ENCODE measurements at regions not wholly inside any gene's neighbourhood (a gene's known extent, or its start where the extent isn't known, plus 50 kb on each side); places are given as distances from the start of the nearest gene placed in this dataset.

GRCh38 chr10:125568156-125568555 is 114.8 kb downstream of the TEX36 start:
- Histone ChIP-seq H3K9me3 (ENCODE audit: control insufficient read depth, low read length) (no peaks in the 10 kb centered on the region), H3K4me3 (ENCODE audit: extremely low read depth, insufficient read depth, low read length, poor library complexity, severe bottlenecking) (no peak overlapping the region), H3K27ac (ENCODE audit: low read depth, low read length, severe bottlenecking) (no peak overlapping the region), H3K4me1 (ENCODE audit: control insufficient read depth, insufficient read depth, low read length, poor library complexity, severe bottlenecking) (no peaks in the 10 kb centered on the region), H3K36me3 (ENCODE audit: control insufficient read depth, insufficient read depth, low read length) (no peaks in the 10 kb centered on the region)
- 91 to 96% methylated on average over 4 of the region's 4 CpGs for WGBS, 2 experiments (ENCODE audit: insufficient coverage in 2 of 2)

- H3K27ac ChIP-seq (ENCODE audit: low read depth, low read length, severe bottlenecking) = no peak overlapping the region
- H3K9me3 ChIP-seq (ENCODE audit: control insufficient read depth, low read length) = no peaks in the 10 kb centered on the region
- no peak overlapping the region for H3K4me3 ChIP-seq (ENCODE audit: extremely low read depth, insufficient read depth, low read length, poor library complexity, severe bottlenecking)
- WGBS, 2 experiments (ENCODE audit: insufficient coverage in 2 of 2) = 94% methylated on average over 3 of the region's 6 CpGs; no CpG with 5 or more reads in 1 of the 2 experiments
- no peaks in the 10 kb centered on the region for H3K36me3 ChIP-seq (ENCODE audit: control insufficient read depth, insufficient read depth, low read length)
- no peaks in the 10 kb centered on the region for H3K4me1 ChIP-seq (ENCODE audit: control insufficient read depth, insufficient read depth, low read length, poor library complexity, severe bottlenecking)
These were observed 115.4 kb downstream of the TEX36 start for GRCh38 chr10:125567529-125567928.

GRCh38 chr10:125565046-125565445 is 117.9 kb downstream of the TEX36 start:
- H3K36me3 ChIP-seq (ENCODE audit: control insufficient read depth, insufficient read depth, low read length) = no peaks in the 10 kb centered on the region
- WGBS, 2 experiments (ENCODE audit: insufficient coverage in 2 of 2) = 91 to 98% methylated on average over 3 to 5 of the region's 6 CpGs
- H3K9me3 ChIP-seq (ENCODE audit: control insufficient read depth, low read length) = no peaks in the 10 kb centered on the region
- no peak overlapping the region for H3K4me3 ChIP-seq (ENCODE audit: extremely low read depth, insufficient read depth, low read length, poor library complexity, severe bottlenecking)
- no peak overlapping the region for H3K27ac ChIP-seq (ENCODE audit: low read depth, low read length, severe bottlenecking)
- H3K4me1 ChIP-seq (ENCODE audit: control insufficient read depth, insufficient read depth, low read length, poor library complexity, severe bottlenecking) = no peaks in the 10 kb centered on the region

GRCh38 chr10:125564570-125564969 is 118.4 kb downstream of the TEX36 start:
- WGBS, 2 experiments (ENCODE audit: insufficient coverage in 2 of 2) = 71 to 89% methylated on average over 1 to 3 of the region's 3 CpGs
- no peaks in the 10 kb centered on the region for H3K4me1 ChIP-seq (ENCODE audit: control insufficient read depth, insufficient read depth, low read length, poor library complexity, severe bottlenecking)
- no peaks in the 10 kb centered on the region for H3K36me3 ChIP-seq (ENCODE audit: control insufficient read depth, insufficient read depth, low read length)
- no peak overlapping the region for H3K27ac ChIP-seq (ENCODE audit: low read depth, low read length, severe bottlenecking)
- peaks cover 3% of the 10 kb centered on the region for H3K9me3 ChIP-seq (ENCODE audit: control insufficient read depth, low read length)
- H3K4me3 ChIP-seq (ENCODE audit: extremely low read depth, insufficient read depth, low read length, poor library complexity, severe bottlenecking) = no peak overlapping the region

- Histone ChIP-seq H3K27ac (ENCODE audit: low read depth, low read length, severe bottlenecking) (no peak overlapping the region), H3K4me3 (ENCODE audit: extremely low read depth, insufficient read depth, low read length, poor library complexity, severe bottlenecking) (no peak overlapping the region), H3K9me3 (ENCODE audit: control insufficient read depth, low read length) (peaks cover 3% of the 10 kb centered on the region), H3K36me3 (ENCODE audit: control insufficient read depth, insufficient read depth, low read length) (no peaks in the 10 kb centered on the region), H3K4me1 (ENCODE audit: control insufficient read depth, insufficient read depth, low read length, poor library complexity, severe bottlenecking) (no peaks in the 10 kb centered on the region)
- 40 to 90% methylated on average over 2 of the region's 4 CpGs for WGBS, 2 experiments (ENCODE audit: insufficient coverage in 2 of 2)
These were observed 120.2 kb downstream of the TEX36 start for GRCh38 chr10:125562737-125563136.

- WGBS, 2 experiments (ENCODE audit: insufficient coverage in 2 of 2) = no CpG with 5 or more reads among the region's 2 CpGs
- Histone ChIP-seq H3K4me1 (ENCODE audit: control insufficient read depth, insufficient read depth, low read length, poor library complexity, severe bottlenecking) (no peaks in the 10 kb centered on the region), H3K27ac (ENCODE audit: low read depth, low read length, severe bottlenecking) (no peak overlapping the region), H3K9me3 (ENCODE audit: control insufficient read depth, low read length) (peaks cover 3% of the 10 kb centered on the region), H3K36me3 (ENCODE audit: control insufficient read depth, insufficient read depth, low read length) (no peaks in the 10 kb centered on the region), H3K4me3 (ENCODE audit: extremely low read depth, insufficient read depth, low read length, poor library complexity, severe bottlenecking) (no peak overlapping the region)
These were observed 122.0 kb downstream of the TEX36 start for GRCh38 chr10:125560947-125561346.

- no peaks in the 10 kb centered on the region for H3K4me1 ChIP-seq (ENCODE audit: control insufficient read depth, insufficient read depth, low read length, poor library complexity, severe bottlenecking)
- WGBS, 2 experiments (ENCODE audit: insufficient coverage in 2 of 2) = no CpG with 5 or more reads among the region's 2 CpGs
- H3K36me3 ChIP-seq (ENCODE audit: control insufficient read depth, insufficient read depth, low read length) = no peaks in the 10 kb centered on the region
- peaks cover 3% of the 10 kb centered on the region for H3K9me3 ChIP-seq (ENCODE audit: control insufficient read depth, low read length)
- H3K27ac ChIP-seq (ENCODE audit: low read depth, low read length, severe bottlenecking) = no peak overlapping the region
- no peak overlapping the region for H3K4me3 ChIP-seq (ENCODE audit: extremely low read depth, insufficient read depth, low read length, poor library complexity, severe bottlenecking)
These were observed 123.8 kb downstream of the TEX36 start for GRCh38 chr10:125559210-125559609.

- Histone ChIP-seq H3K36me3 (ENCODE audit: control insufficient read depth, insufficient read depth, low read length) (no peaks in the 10 kb centered on the region), H3K4me1 (ENCODE audit: control insufficient read depth, insufficient read depth, low read length, poor library complexity, severe bottlenecking) (no peaks in the 10 kb centered on the region), H3K9me3 (ENCODE audit: control insufficient read depth, low read length) (peaks cover 3% of the 10 kb centered on the region), H3K4me3 (ENCODE audit: extremely low read depth, insufficient read depth, low read length, poor library complexity, severe bottlenecking) (no peak overlapping the region), H3K27ac (ENCODE audit: low read depth, low read length, severe bottlenecking) (no peak overlapping the region)
- 87 to 90% methylated on average over 4 to 6 of the region's 7 CpGs for WGBS, 2 experiments (ENCODE audit: insufficient coverage in 2 of 2)
These were observed 125.0 kb downstream of the TEX36 start for GRCh38 chr10:125557801-125558505.

GRCh38 chr10:125557311-125557710 is 125.7 kb downstream of the TEX36 start:
- Histone ChIP-seq H3K4me1 (ENCODE audit: control insufficient read depth, insufficient read depth, low read length, poor library complexity, severe bottlenecking) (no peaks in the 10 kb centered on the region), H3K36me3 (ENCODE audit: control insufficient read depth, insufficient read depth, low read length) (no peaks in the 10 kb centered on the region)
- WGBS, 2 experiments (ENCODE audit: insufficient coverage in 2 of 2) = 97 to 100% methylated on average over 1 to 3 of the region's 4 CpGs

GRCh38 chr10:125556882-125557281 is 126.1 kb downstream of the TEX36 start:
- H3K9me3 ChIP-seq (ENCODE audit: control insufficient read depth, low read length) = peaks cover 3% of the 10 kb centered on the region
- no peak overlapping the region for H3K4me3 ChIP-seq (ENCODE audit: extremely low read depth, insufficient read depth, low read length, poor library complexity, severe bottlenecking)
- H3K27ac ChIP-seq (ENCODE audit: low read depth, low read length, severe bottlenecking) = no peak overlapping the region
- 73 to 82% methylated on average over 2 to 3 of the region's 4 CpGs for WGBS, 2 experiments (ENCODE audit: insufficient coverage in 2 of 2)
- no peaks in the 10 kb centered on the region for H3K36me3 ChIP-seq (ENCODE audit: control insufficient read depth, insufficient read depth, low read length)
- H3K4me1 ChIP-seq (ENCODE audit: control insufficient read depth, insufficient read depth, low read length, poor library complexity, severe bottlenecking) = no peaks in the 10 kb centered on the region

More at GRCh38 chr10:125557311-125557710, 125.7 kb downstream of the TEX36 start:
- Histone ChIP-seq H3K4me3 (ENCODE audit: extremely low read depth, insufficient read depth, low read length, poor library complexity, severe bottlenecking) (no peak overlapping the region), H3K9me3 (ENCODE audit: control insufficient read depth, low read length) (peaks cover 3% of the 10 kb centered on the region), H3K27ac (ENCODE audit: low read depth, low read length, severe bottlenecking) (no peak overlapping the region)

- Histone ChIP-seq H3K9me3 (ENCODE audit: control insufficient read depth, low read length) (peaks cover 3% of the 10 kb centered on the region), H3K27ac (ENCODE audit: low read depth, low read length, severe bottlenecking) (no peak overlapping the region), H3K36me3 (ENCODE audit: control insufficient read depth, insufficient read depth, low read length) (no peaks in the 10 kb centered on the region), H3K4me3 (ENCODE audit: extremely low read depth, insufficient read depth, low read length, poor library complexity, severe bottlenecking) (no peak overlapping the region), H3K4me1 (ENCODE audit: control insufficient read depth, insufficient read depth, low read length, poor library complexity, severe bottlenecking) (no peaks in the 10 kb centered on the region)
- 94% methylated on average over 11 to 12 of the region's 12 CpGs for WGBS, 2 experiments (ENCODE audit: insufficient coverage in 2 of 2)
These were observed 127.2 kb downstream of the TEX36 start for GRCh38 chr10:125555743-125556142.

Measured in mesodermal cell (in vitro differentiated cells).